Skeletal muscle tissue (tissue), 3 donors: ENCODE measurements at regions not wholly inside any gene's neighbourhood (a gene's known extent, or its start where the extent isn't known, plus 50 kb on each side); places are given as distances from the start of the nearest gene placed in this dataset.
"Not testable (repeated sequence)": the region's sequence is repeated elsewhere in the genome, so short reads cannot be mapped to it uniquely, and the experiment has no call there.

ENCODE experiments used
- H3K27ac ChIP-seq: one replicate; pipeline ENCODE4 v1.7.0; 2013; ENCODE audit warnings: mild to moderate bottlenecking, low read depth, low read length, inconsistent platforms
- H3K27me3 ChIP-seq, 3 donors: one replicate each; pipeline ENCODE4 v1.7.0; 2013; ENCODE audit warnings: low read length in 3 of 3; ENCODE audit not compliant: control insufficient read depth in 3 of 3, insufficient read depth in 3 of 3
- H3K36me3 ChIP-seq, 3 donors: one replicate each; pipeline ENCODE4 v1.7.0; 2013; ENCODE audit warnings: low read length in 3 of 3; ENCODE audit not compliant: control insufficient read depth in 3 of 3, insufficient read depth in 3 of 3
- H3K4me1 ChIP-seq, 3 donors: one replicate each; pipeline ENCODE4 v1.7.0; 2013; ENCODE audit warnings: low read length in 3 of 3, mild to moderate bottlenecking in 3 of 3; ENCODE audit not compliant: control insufficient read depth in 3 of 3, insufficient read depth in 3 of 3
- H3K4me3 ChIP-seq, 3 donors: one replicate each; pipeline ENCODE4 v1.7.0; 2013; ENCODE audit warnings: low read length in 3 of 3
- H3K9ac ChIP-seq, 3 donors: one replicate each; pipeline ENCODE4 v1.7.0; 2013; ENCODE audit warnings: low read length in 3 of 3, mild to moderate bottlenecking in 3 of 3, moderate library complexity in 2 of 3, low read depth in 1 of 3
- H3K9me3 ChIP-seq, 3 donors: one replicate each; pipeline ENCODE4 v1.7.0; 2013; ENCODE audit warnings: low read length in 3 of 3; ENCODE audit not compliant: control insufficient read depth in 3 of 3
- donor health status: Osteomylitis.

GRCh38 chr18:11497585-11497984 lies 111.8 kb upstream of the SLC35G4 start:
- Histone ChIP-seq H3K9ac (no peak overlapping the region), H3K36me3 (no peaks in the 10 kb centered on the region), H3K27ac (no peak overlapping the region), H3K4me3 (no peak overlapping the region), H3K4me1 (peaks cover 0 to 12% (median 6%) of the 10 kb centered on the region in 3 donors), H3K27me3 (no peaks in the 10 kb centered on the region), H3K9me3 (no peaks in the 10 kb centered on the region)

DNA sequence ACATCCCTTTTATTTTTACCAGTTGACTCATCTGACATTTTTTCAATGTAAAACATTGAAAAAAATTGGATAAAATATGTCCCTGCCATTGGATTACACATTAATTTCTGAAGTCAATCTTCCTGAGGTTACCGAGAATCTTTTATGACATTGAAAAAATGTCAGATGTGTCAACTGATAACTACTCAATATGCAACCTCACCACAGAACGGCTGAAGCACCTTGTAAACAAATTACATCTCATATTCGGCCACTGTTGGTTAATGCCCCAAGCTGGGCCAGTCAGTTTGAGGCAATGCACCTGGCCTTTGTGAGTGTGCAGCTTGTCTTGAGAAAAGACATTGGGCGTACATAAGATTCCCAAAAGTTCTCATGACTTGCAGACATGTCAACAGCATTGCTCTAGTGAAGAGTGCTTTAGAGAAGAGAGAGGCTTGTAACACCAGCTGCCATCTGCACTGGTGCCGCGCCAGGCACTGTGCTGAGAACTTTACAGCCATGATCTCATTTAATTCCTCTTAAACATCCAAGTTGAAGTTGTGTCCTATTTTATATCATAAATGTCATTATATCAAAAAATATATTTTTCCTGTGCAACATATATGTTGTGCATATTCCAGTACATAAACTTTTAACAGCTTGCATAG lies 112.7 kb upstream of the SLC35G4 start:
- H3K4me3 ChIP-seq: no peak overlapping the region
- no peaks in the 10 kb centered on the region for H3K36me3 ChIP-seq
- no peaks in the 10 kb centered on the region for H3K27me3 ChIP-seq
- H3K9me3 ChIP-seq: no peaks in the 10 kb centered on the region
- no peak overlapping the region for H3K27ac ChIP-seq
- no peak overlapping the region for H3K9ac ChIP-seq
- peaks cover 0 to 12% (median 6%) of the 10 kb centered on the region in 3 donors for H3K4me1 ChIP-seq

DNA sequence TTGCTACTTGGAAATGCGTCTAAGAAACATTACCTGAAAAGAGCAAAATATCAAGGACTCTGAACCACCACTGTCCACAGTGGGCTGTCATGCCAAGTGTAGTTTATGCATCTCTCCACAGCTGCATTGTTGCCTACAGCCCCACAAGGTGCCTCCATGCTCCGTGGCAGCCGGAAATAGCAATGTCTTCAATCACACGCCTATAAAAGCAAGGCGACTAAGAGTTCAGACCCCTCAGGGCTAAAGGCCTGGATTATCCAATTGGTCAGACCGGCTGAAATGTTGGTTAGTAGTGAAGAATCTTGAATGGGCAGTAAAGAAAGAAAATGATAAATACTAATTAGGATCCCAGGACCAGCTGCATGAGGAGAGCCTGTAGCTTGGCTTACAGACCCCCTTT lies 114.0 kb upstream of the SLC35G4 start:
- no peak overlapping the region for H3K9ac ChIP-seq
- H3K36me3 ChIP-seq: no peaks in the 10 kb centered on the region
- H3K9me3 ChIP-seq: no peaks in the 10 kb centered on the region
- no peaks in the 10 kb centered on the region for H3K27me3 ChIP-seq
- H3K27ac ChIP-seq: no peak overlapping the region
- peaks cover 0 to 8% (median 5%) of the 10 kb centered on the region in 3 donors for H3K4me1 ChIP-seq
- no peak overlapping the region for H3K4me3 ChIP-seq

- no peak overlapping the region for H3K27ac ChIP-seq
- no peaks in the 10 kb centered on the region for H3K9me3 ChIP-seq
- H3K4me3 ChIP-seq: no peak overlapping the region
- no peaks in the 10 kb centered on the region for H3K27me3 ChIP-seq
- no peaks in the 10 kb centered on the region for H3K36me3 ChIP-seq
- H3K9ac ChIP-seq: no peak overlapping the region
- H3K4me1 ChIP-seq: no peaks in the 10 kb centered on the region
Observed at GRCh38 chr18:11494107-11494506, 115.3 kb upstream of the SLC35G4 start.

DNA sequence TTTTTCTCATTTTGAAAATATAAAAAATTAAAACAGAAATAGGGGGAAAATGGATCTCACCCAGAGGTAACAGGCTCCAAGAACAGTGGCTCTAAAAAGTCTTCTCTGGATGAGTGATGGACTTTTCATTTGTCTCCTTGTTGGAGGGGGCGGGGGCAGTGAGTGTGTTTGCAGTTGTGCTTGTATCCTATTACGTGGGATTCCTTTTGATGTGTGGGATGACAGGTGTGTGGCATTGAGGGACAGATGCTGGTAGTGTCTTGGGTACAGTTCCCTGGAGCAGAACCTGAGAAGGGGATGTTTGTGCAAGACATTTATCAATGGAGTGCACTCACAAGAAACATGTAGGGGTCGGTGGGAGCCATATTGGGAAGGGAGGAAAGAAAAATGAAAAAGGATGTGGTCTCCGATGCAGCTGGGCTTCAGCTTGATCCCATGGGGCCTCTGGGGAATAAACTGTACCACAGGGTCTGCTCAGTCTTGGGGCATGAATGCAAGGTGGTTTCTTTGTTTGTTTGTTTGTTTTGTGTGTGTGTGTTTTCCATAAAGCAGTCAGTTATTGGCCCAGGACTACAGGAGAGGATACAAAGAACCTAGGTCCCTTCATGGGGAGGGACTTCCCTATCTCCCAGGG lies 120.0 kb upstream of the SLC35G4 start:
- Histone ChIP-seq H3K9me3 (no peaks in the 10 kb centered on the region), H3K9ac (no peak overlapping the region), H3K4me1 (no peaks in the 10 kb centered on the region), H3K4me3 (no peak overlapping the region), H3K27ac (no peak overlapping the region), H3K36me3 (no peaks in the 10 kb centered on the region), H3K27me3 (no peaks in the 10 kb centered on the region)

DNA sequence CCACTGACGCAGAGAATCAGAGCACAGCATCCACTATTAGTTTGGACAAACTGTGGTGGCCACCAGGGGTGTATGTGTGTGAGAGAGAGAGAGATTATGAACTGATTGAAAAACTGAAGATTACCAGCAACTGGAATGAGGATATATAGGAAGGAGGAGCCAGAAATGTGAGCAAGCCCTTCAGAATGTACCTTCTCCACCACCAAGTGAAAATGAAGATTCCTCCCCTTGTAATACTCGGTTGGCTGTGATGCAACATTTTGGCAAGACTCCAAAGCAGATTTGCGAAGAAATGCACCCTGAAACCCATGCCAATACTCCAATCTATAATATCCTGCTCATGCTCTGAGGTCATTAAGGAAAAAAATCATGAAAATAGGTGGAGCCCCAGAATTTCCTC lies 121.2 kb upstream of the SLC35G4 start:
- no peaks in the 10 kb centered on the region for H3K27me3 ChIP-seq
- no peak overlapping the region for H3K4me3 ChIP-seq
- H3K36me3 ChIP-seq: no peaks in the 10 kb centered on the region
- no peaks in the 10 kb centered on the region for H3K9me3 ChIP-seq
- H3K27ac ChIP-seq: no peak overlapping the region
- no peak overlapping the region for H3K9ac ChIP-seq
- no peaks in the 10 kb centered on the region for H3K4me1 ChIP-seq

- Histone ChIP-seq H3K27me3 (no peaks in the 10 kb centered on the region), H3K27ac (no peak overlapping the region), H3K9me3 (no peaks in the 10 kb centered on the region), H3K4me1 (no peaks in the 10 kb centered on the region), H3K9ac (no peak overlapping the region), H3K4me3 (no peak overlapping the region), H3K36me3 (no peaks in the 10 kb centered on the region)
Observed at GRCh38 chr18:11487390-11487789, 122.0 kb upstream of the SLC35G4 start.

DNA sequence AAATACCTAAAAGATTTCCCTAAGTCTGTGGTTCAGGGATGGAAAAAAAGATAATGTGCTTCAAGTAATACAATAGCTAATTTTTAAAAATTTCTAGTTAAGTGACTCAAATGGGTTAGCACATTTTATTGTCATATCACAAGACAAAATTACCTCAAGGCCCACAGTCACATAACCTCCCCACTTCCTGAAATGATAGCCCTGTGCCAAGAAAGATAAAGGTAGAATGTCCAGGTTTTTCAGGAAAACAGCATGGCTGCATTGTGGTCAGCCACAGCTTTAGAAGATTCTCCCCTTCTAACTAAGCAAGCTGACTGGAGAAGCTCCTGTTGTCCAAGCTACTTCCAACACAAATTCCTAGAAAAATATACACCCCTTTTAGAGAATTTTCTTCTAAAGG lies 127.1 kb upstream of the SLC35G4 start:
- no peaks in the 10 kb centered on the region for H3K36me3 ChIP-seq
- H3K4me1 ChIP-seq: no peaks in the 10 kb centered on the region
- no peaks in the 10 kb centered on the region for H3K9me3 ChIP-seq
- H3K27ac ChIP-seq: no peak overlapping the region
- H3K9ac ChIP-seq: no peak overlapping the region
- no peaks in the 10 kb centered on the region for H3K27me3 ChIP-seq
- no peak overlapping the region for H3K4me3 ChIP-seq

GRCh38 chr18:11480692-11481091 lies 128.7 kb upstream of the SLC35G4 start:
- H3K36me3 ChIP-seq: no peaks in the 10 kb centered on the region
- H3K27ac ChIP-seq: no peak overlapping the region
- no peaks in the 10 kb centered on the region for H3K4me1 ChIP-seq
- no peak overlapping the region for H3K4me3 ChIP-seq
- H3K9ac ChIP-seq: no peak overlapping the region
- H3K9me3 ChIP-seq: no peaks in the 10 kb centered on the region
- no peaks in the 10 kb centered on the region for H3K27me3 ChIP-seq

DNA sequence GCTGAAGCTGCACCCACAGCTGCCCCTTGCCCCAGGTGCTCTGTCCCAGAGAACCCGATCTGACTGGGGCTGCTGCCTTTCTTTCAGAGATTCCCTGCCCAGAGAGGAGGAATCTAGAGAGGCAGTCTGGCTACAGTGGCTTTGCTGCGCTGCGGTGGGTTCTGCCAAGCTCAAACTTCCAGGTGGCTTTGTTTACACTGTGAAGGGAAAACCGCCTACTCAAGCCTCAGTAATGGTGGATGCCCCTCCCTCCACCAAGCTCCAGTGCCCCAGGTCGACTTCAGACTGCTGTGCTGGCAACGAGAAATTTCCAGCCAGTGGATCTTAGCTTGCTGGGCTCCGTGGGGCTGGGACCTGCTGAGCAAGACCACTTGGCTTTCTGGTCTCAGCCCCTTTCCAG lies 130.4 kb upstream of the SLC35G4 start:
- not testable (repeated sequence) for H3K4me3 ChIP-seq, H3K27ac ChIP-seq, H3K27me3 ChIP-seq, H3K9me3 ChIP-seq, H3K36me3 ChIP-seq, H3K9ac ChIP-seq, H3K4me1 ChIP-seq
